Neuronal stem cell (in vitro differentiated cells): ENCODE measurements at regions not wholly inside any gene's neighbourhood (a gene's known extent, or its start where the extent isn't known, plus 50 kb on each side); places are given as distances from the start of the nearest gene placed in this dataset.
A peak's percentile ranks its signal among the peaks of the same experiment; 100 is the strongest.

Source experiments
- DNase-seq: peaks from one replicate; pipeline ENCODE4 v3.0.0-alpha.2; 2013; ENCODE audit warnings: low spot score
- H2AFZ ChIP-seq: one replicate; pipeline ENCODE4 v1.6.1; 2013; ENCODE audit warnings: mild to moderate bottlenecking, low read length, inconsistent platforms
- H2AK5ac ChIP-seq: 2 replicates; pipeline ENCODE4 v1.6.1; 2013; ENCODE audit warnings: low read depth, mild to moderate bottlenecking, inconsistent platforms, low read length, moderate library complexity, mixed read lengths
- H2BK120ac ChIP-seq: 2 replicates; pipeline ENCODE4 v1.6.1; 2013; ENCODE audit warnings: low read depth, mild to moderate bottlenecking, inconsistent platforms, low read length, moderate library complexity, mixed read lengths
- H2BK12ac ChIP-seq: one replicate; pipeline ENCODE4 v1.6.1; 2013; ENCODE audit warnings: low read length, inconsistent platforms
- H2BK15ac ChIP-seq: 2 replicates; pipeline ENCODE4 v1.6.1; 2013; ENCODE audit warnings: mild to moderate bottlenecking, low read length, inconsistent platforms, mixed read lengths
- H2BK5ac ChIP-seq: one replicate; pipeline ENCODE4 v1.6.1; 2013; ENCODE audit warnings: inconsistent platforms, mild to moderate bottlenecking, low read length, moderate library complexity
- H3K14ac ChIP-seq: one replicate; pipeline ENCODE4 v1.6.1; 2013; ENCODE audit warnings: low read length, inconsistent platforms
- H3K18ac ChIP-seq: 2 replicates; pipeline ENCODE4 v1.6.1; 2013; ENCODE audit warnings: low read length, inconsistent platforms
- H3K23ac ChIP-seq: 2 replicates; pipeline ENCODE4 v1.6.1; 2013; ENCODE audit warnings: low read depth, mild to moderate bottlenecking, mixed read lengths, low read length, inconsistent platforms; ENCODE audit not compliant: poor library complexity
- H3K27ac ChIP-seq: replicated peaks from 3 replicates; pipeline ENCODE4 v1.5.1; 2013; ENCODE audit warnings: low read length, inconsistent platforms
- H3K27me3 ChIP-seq, 3 experiments: 2 replicates each; pipeline ENCODE4 v1.6.1; 2013; ENCODE audit warnings: low read length in 3 of 3, mild to moderate bottlenecking in 2 of 3, inconsistent platforms in 1 of 3, low read depth in 1 of 3, mixed read lengths in 1 of 3, moderate library complexity in 1 of 3; ENCODE audit not compliant: control insufficient read depth in 3 of 3, insufficient read depth in 3 of 3
- H3K36me3 ChIP-seq, 2 donors: replicated peaks in 1 of 2; 2 replicates each; pipeline ENCODE4 v1.6.1; 2013; ENCODE audit warnings: low read length in 2 of 2; ENCODE audit not compliant: control insufficient read depth in 2 of 2, insufficient read depth in 2 of 2
- H3K4ac ChIP-seq: 2 replicates; pipeline ENCODE4 v1.6.1; 2013; ENCODE audit warnings: inconsistent platforms, mild to moderate bottlenecking, low read length, moderate library complexity
- H3K4me1 ChIP-seq, 2 donors: 1 replicate in 1 of 2; 2 replicates in 1 of 2; pipeline ENCODE4 v1.6.1; 2013; ENCODE audit warnings: low read length in 2 of 2, low read depth in 1 of 2; ENCODE audit not compliant: control insufficient read depth in 2 of 2, insufficient read depth in 1 of 2
- H3K4me2 ChIP-seq: one replicate; pipeline ENCODE4 v1.6.1; 2013; ENCODE audit warnings: mild to moderate bottlenecking, low read length, inconsistent platforms; ENCODE audit not compliant: insufficient read depth, poor library complexity, severe bottlenecking
- H3K4me3 ChIP-seq, 2 donors: 2 replicates each; pipeline ENCODE4 v1.5.1; 2013; ENCODE audit warnings: low read length in 2 of 2, mild to moderate bottlenecking in 2 of 2, inconsistent platforms in 1 of 2, moderate library complexity in 1 of 2
- H3K79me1 ChIP-seq: one replicate; pipeline ENCODE4 v1.6.1; 2013; ENCODE audit warnings: low read depth, mild to moderate bottlenecking, inconsistent platforms, low read length, moderate library complexity
- H3K9ac ChIP-seq: one replicate; pipeline ENCODE4 v1.6.1; 2013; ENCODE audit warnings: mild to moderate bottlenecking, low read depth, low read length, inconsistent platforms; ENCODE audit not compliant: poor library complexity
- H3K9me3 ChIP-seq, 2 donors: replicated peaks in 1 of 2; 2 replicates each; pipeline versions ENCODE3 to v1.6.1; 2013; ENCODE audit warnings: low read length in 2 of 2, mild to moderate bottlenecking in 2 of 2, inconsistent platforms in 1 of 2, low read depth in 1 of 2, mixed read lengths in 1 of 2, moderate library complexity in 1 of 2; ENCODE audit not compliant: control insufficient read depth in 2 of 2, insufficient read depth in 1 of 2
- H4K8ac ChIP-seq: one replicate; pipeline ENCODE4 v1.6.1; 2013; ENCODE audit warnings: low read depth, mild to moderate bottlenecking, inconsistent platforms, low read length, moderate library complexity
- H4K91ac ChIP-seq: one replicate; pipeline ENCODE4 v1.6.1; 2013; ENCODE audit warnings: low read length, low read depth, mild to moderate bottlenecking, inconsistent platforms; ENCODE audit not compliant: poor library complexity
- WGBS, 2 donors: extraction: QIAGEN DNeasy Blood & Tissue Kit; methylation state at CpG; one replicate each; pipeline ENCODE4 v1.1.7; 2013; ENCODE audit warnings: missing lambda C conversion rate in 2 of 2, mixed read lengths in 1 of 2; ENCODE audit not compliant: insufficient read length in 2 of 2, insufficient replicate concordance in 1 of 2; ENCODE audit errors: extremely low coverage in 2 of 2; 5-methylcytosine and 5-hydroxymethylcytosine counted together

GRCh38 chr3:34998902-34999301 lies 640.4 kb upstream of the ARPP21 start:
- H3K27me3 ChIP-seq: no peaks in the 10 kb centered on the region
- no peak overlapping the region for H3K9ac ChIP-seq
- no peak overlapping the region for H2BK120ac ChIP-seq
- H3K14ac ChIP-seq: no peak overlapping the region
- no peak overlapping the region for H3K4me3 ChIP-seq
- no peak overlapping the region for H3K18ac ChIP-seq
- no peak overlapping the region for H3K4ac ChIP-seq
- no peaks in the 10 kb centered on the region for H3K9me3 ChIP-seq
- H3K79me1 ChIP-seq: no peaks in the 10 kb centered on the region
- no peaks in the 10 kb centered on the region for H3K36me3 ChIP-seq
- peaks cover 0 to 2% of the 10 kb centered on the region in 2 donors for H3K4me1 ChIP-seq
- H2BK12ac ChIP-seq: no peak overlapping the region
- no peak overlapping the region for H4K91ac ChIP-seq
- H3K27ac ChIP-seq: no peak overlapping the region
- DNase-seq: no peak
- no peak overlapping the region for H2AFZ ChIP-seq
- no peak overlapping the region for H2BK5ac ChIP-seq
- no CpG with 5 or more reads among the region's 2 CpGs for WGBS, 2 donors
- no peak overlapping the region for H3K23ac ChIP-seq
- no peak overlapping the region for H4K8ac ChIP-seq
- no peak overlapping the region for H2BK15ac ChIP-seq
- no peak overlapping the region for H2AK5ac ChIP-seq
- no peak overlapping the region for H3K4me2 ChIP-seq

- H2BK5ac ChIP-seq: no peak overlapping the region
- H3K9me3 ChIP-seq: no peaks in the 10 kb centered on the region
- no peak overlapping the region for H3K9ac ChIP-seq
- H3K4me1 ChIP-seq: no peaks in the 10 kb centered on the region
- H2BK120ac ChIP-seq: no peak overlapping the region
- H3K4ac ChIP-seq: no peak overlapping the region
- no peak overlapping the region for H3K14ac ChIP-seq
- H3K27ac ChIP-seq: no peak overlapping the region
- no peak overlapping the region for H3K23ac ChIP-seq
- DNase-seq: no peak
- H3K4me3 ChIP-seq: no peak overlapping the region
- H4K8ac ChIP-seq: no peak overlapping the region
- no peak overlapping the region for H3K18ac ChIP-seq
- H2AK5ac ChIP-seq: no peak overlapping the region
- no peak overlapping the region for H2AFZ ChIP-seq
- no peak overlapping the region for H3K4me2 ChIP-seq
- no CpG with 5 or more reads among the region's 1 CpG for WGBS, 2 donors
- no peaks in the 10 kb centered on the region for H3K36me3 ChIP-seq
- no peak overlapping the region for H4K91ac ChIP-seq
- no peaks in the 10 kb centered on the region for H3K27me3 ChIP-seq
- no peak overlapping the region for H2BK12ac ChIP-seq
- H3K79me1 ChIP-seq: no peaks in the 10 kb centered on the region
- H2BK15ac ChIP-seq: no peak overlapping the region
Measured at GRCh38 chr3:35012214-35012613, 627.1 kb upstream of the ARPP21 start.

- WGBS, 2 donors: no CpG with 5 or more reads among the region's 2 CpGs
- Histone ChIP-seq H2BK15ac (no peak overlapping the region), H3K79me1 (no peaks in the 10 kb centered on the region)
Measured at GRCh38 chr3:35028157-35028556, 611.2 kb upstream of the ARPP21 start.

GRCh38 chr3:35042210-35042991 lies 596.9 kb upstream of the ARPP21 start:
- H3K9me3 ChIP-seq: no peaks in the 10 kb centered on the region
- no peak overlapping the region for H3K27ac ChIP-seq
- no peak overlapping the region for H4K91ac ChIP-seq
- no peak overlapping the region for H4K8ac ChIP-seq
- H3K27me3 ChIP-seq: no peaks in the 10 kb centered on the region
- H2BK5ac ChIP-seq: no peak overlapping the region
- no peaks in the 10 kb centered on the region for H3K4me1 ChIP-seq
- H3K4ac ChIP-seq: no peak overlapping the region
- H2BK15ac ChIP-seq: no peak overlapping the region
- no peak overlapping the region for H3K9ac ChIP-seq
- H2AK5ac ChIP-seq: no peak overlapping the region
- no peak overlapping the region for H3K18ac ChIP-seq
- WGBS, 2 donors: no CpG with 5 or more reads among the region's 2 CpGs
- DNase-seq: no peak
- no peak overlapping the region for H2BK120ac ChIP-seq
- no peak overlapping the region for H3K14ac ChIP-seq
- no peak overlapping the region for H3K4me3 ChIP-seq
- no peak overlapping the region for H2AFZ ChIP-seq
- H3K36me3 ChIP-seq: no peaks in the 10 kb centered on the region
- H3K79me1 ChIP-seq: no peaks in the 10 kb centered on the region
- no peak overlapping the region for H2BK12ac ChIP-seq
- no peak overlapping the region for H3K23ac ChIP-seq
- H3K4me2 ChIP-seq: no peak overlapping the region

More at GRCh38 chr3:35028157-35028556, 611.2 kb upstream of the ARPP21 start:
- DNase-seq: no peak
- no peak overlapping the region for H3K27ac ChIP-seq
- no peak overlapping the region for H2AFZ ChIP-seq
- H4K91ac ChIP-seq: no peak overlapping the region
- H3K14ac ChIP-seq: peak overlapping the region; percentile 56
- no peak overlapping the region for H2AK5ac ChIP-seq
- no peak overlapping the region for H3K4ac ChIP-seq
- H3K9ac ChIP-seq: no peak overlapping the region
- no peak overlapping the region for H3K18ac ChIP-seq
- H2BK12ac ChIP-seq: no peak overlapping the region
- H3K4me3 ChIP-seq: peak overlapping the region in 1 of 2 donors; percentile 42
- H3K4me1 ChIP-seq: no peaks in the 10 kb centered on the region
- H2BK5ac ChIP-seq: no peak overlapping the region
- H4K8ac ChIP-seq: peak overlapping the region; percentile 17
- H2BK120ac ChIP-seq: no peak overlapping the region
- no peak overlapping the region for H3K4me2 ChIP-seq
- H3K9me3 ChIP-seq: peaks cover 0 to 8% of the 10 kb centered on the region in 2 donors
- H3K27me3 ChIP-seq: no peaks in the 10 kb centered on the region
- H3K36me3 ChIP-seq: no peaks in the 10 kb centered on the region
- H3K23ac ChIP-seq: no peak overlapping the region
